Suprapubic skin (tissue), 3 donors: ENCODE measurements at regions not wholly inside any gene's neighbourhood (a gene's known extent, or its start where the extent isn't known, plus 50 kb on each side); places are given as distances from the start of the nearest gene placed in this dataset.

ENCODE experiments used
- POLR2A ChIP-seq, 2 donors: fragments of 450-650 bp; IDR thresholded peaks; one replicate each; pipeline ENCODE4 v1.6.1; 2017; ENCODE audit warnings: antibody characterized with exemption in 2 of 2, mild to moderate bottlenecking in 2 of 2, moderate library complexity in 2 of 2
- TF ChIP-seq, protein P1 (sequence below), 2 donors: fragments of 200-600 bp in 1 of 2; fragments of 450-650 bp in 1 of 2; sonication (generic) in 1 of 2; IDR thresholded peaks; one replicate each; pipeline ENCODE4 v1.5.1; 2016 to 2019; ENCODE audit warnings: antibody characterized with exemption in 2 of 2, mild to moderate bottlenecking in 1 of 2, moderate library complexity in 1 of 2

DNA sequence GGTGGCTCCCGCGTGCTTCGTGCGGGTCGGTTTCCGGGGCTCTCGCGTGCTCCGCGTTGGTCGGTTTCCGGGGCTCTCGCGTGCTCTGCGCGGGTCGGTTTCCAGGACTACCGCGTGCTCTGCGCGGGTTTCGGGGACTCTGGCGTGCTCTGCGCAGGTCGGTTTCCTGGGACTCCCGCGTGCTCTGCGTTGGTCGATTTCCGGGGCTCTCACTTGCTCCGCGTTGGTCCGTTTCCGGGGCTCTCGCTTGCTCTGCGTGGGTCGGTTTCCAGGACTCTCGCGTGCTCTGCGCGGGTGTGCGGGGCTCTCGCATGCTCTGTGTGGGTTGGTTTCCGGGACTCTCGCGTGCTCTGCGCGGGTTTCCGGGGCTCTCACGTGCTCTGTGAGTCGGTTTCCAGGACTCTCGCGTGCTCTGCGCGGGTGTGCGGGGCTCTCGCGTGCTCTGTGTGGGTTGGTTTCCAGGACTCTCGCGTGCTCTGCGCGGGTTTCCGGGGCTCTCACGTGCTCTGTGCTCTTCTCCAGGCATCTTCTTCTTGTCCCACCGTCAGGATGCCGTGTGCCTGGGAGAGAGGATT, 109.9 kb upstream of the LRPAP1 start:
- TF ChIP-seq, protein P1, sequence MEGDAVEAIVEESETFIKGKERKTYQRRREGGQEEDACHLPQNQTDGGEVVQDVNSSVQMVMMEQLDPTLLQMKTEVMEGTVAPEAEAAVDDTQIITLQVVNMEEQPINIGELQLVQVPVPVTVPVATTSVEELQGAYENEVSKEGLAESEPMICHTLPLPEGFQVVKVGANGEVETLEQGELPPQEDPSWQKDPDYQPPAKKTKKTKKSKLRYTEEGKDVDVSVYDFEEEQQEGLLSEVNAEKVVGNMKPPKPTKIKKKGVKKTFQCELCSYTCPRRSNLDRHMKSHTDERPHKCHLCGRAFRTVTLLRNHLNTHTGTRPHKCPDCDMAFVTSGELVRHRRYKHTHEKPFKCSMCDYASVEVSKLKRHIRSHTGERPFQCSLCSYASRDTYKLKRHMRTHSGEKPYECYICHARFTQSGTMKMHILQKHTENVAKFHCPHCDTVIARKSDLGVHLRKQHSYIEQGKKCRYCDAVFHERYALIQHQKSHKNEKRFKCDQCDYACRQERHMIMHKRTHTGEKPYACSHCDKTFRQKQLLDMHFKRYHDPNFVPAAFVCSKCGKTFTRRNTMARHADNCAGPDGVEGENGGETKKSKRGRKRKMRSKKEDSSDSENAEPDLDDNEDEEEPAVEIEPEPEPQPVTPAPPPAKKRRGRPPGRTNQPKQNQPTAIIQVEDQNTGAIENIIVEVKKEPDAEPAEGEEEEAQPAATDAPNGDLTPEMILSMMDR (IDR thresholded peaks at IDR 0.05), result no peak
- TF ChIP-seq POLR2A (IDR thresholded peaks at IDR 0.05), result no peak
